ENCODE measurements at regions not wholly inside any gene's neighbourhood (a gene's known extent, or its start where the extent isn't known, plus 50 kb on each side); places are given as distances from the start of the nearest gene placed in this dataset.

GRCh38 chr6:170160031-170160627 lies 130.7 kb downstream of the DLL1 start:
- DNase-seq: no peak

DNA sequence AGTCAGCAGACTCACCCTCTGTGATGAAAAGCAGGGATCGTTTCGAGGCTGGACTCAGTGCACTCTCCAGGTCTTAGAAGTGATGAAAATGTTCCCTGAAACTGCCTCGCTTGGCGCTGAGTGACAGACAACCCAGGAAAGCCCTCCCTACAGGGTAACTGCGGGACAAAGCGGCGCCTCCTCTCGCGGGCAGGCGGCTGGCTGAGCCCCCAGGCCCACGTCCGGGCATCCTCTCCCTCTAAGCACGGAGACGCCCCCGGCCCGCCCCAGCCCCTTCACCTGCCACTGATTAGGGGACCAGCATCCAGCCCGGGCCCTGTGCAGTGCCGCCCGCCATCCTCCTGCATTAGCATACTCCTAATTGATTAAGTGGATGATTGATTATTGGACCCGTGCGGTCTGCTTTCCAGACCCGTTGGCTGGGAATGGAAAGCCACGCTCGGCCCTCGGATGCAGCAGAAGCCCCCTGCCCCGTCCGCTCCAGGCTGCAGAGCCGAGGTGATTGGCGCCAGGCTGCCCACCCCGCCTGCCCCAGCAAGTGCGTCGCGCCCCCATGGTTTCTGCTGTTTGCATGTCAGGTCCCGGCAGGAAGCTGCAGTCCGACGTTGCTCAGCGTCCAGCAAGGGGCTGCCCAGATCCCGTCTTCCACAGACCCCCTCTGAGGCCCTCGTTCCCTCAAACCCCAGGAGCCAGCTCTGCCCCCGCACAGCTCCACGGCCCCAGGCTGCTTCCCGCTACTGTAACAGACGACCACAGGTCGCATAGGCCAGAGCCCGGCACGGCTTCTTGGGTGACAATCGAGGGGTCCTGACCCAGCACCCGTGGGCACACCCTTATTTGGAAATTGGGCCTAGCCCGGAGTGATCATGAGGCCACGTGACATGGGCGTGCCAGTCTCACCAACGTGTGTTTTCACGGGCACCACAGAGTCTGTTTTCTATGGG lies 131.6 kb downstream of the DLL1 start:
- DNase-seq: no peak

DNA sequence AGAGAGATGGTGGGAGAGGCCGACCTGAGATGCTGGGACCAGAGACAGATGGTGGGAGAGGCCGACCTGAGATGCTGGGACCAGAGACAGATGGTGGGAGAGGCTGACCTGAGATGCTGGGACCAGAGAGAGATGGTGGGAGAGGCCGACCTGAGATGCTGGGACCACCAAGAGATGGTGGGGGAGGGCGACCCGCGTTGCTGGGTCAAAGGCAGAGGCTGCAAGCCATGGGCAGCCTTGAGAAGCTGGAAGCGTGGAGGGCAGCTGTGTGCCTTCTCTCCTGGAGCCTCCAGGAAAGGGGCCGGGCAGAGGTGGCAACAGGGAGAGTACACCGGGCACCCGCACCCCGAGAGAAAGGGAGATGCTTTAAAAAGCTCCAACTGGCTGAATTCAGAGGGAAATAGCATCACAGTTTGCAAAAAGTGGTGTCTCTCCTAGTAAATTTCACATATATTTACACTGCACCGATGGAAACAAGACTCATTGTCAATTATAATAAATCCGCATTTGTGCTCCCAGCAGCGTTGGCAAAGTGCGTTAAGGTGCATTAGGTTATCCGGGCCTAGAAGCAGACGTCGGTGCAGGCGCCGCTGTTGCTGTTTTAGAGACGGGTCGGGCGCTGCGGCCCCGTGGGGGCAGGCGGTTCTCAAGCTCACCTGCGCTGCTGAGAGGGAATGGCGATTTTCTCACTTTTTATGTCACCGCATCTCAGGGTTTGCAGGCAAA lies 132.4 kb downstream of the DLL1 start:
- no peak for DNase-seq

GRCh38 chr6:170157567-170158218 lies 133.2 kb downstream of the DLL1 start:
- no peak for DNase-seq

GRCh38 chr6:170156448-170157375 lies 134.2 kb downstream of the DLL1 start:
- no peak for DNase-seq

DNA sequence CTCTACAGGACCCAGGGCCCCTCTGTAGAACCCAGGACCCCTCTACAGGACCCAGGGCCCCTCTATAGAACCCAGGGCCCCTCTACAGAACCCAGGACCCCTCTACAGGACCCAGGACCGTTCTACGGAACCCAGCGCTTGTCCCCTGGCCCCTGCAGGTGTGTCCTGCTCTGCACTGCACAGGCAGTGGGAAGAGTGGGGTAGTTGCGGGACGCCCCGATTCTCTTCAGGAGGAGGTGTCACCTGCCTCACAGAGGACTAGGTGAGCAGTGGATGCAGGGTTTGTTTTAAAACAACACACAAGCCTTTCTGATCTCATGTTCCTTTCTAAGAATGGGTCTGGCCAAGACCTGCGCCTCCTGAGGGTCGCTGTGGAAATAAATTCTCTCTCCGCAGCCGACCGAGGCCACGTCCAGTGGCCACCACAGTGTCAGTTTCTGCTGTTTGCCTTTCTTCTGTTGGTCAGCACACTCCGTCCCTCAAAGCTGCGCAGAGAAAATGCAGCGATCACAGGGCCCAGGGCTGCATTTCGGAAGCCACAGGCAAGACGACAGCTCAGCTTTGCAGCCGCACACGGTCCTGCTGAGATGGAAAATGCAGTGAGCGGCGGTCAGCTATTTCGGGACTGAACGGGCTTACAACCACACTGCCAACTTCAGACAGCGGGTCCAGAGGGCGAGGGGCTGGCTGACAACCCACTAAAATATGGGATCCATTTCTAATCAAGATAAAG lies 135.2 kb downstream of the DLL1 start:
- no peak for DNase-seq

GRCh38 chr6:170153436-170154319 lies 137.2 kb downstream of the DLL1 start:
- no peak for DNase-seq

DNA sequence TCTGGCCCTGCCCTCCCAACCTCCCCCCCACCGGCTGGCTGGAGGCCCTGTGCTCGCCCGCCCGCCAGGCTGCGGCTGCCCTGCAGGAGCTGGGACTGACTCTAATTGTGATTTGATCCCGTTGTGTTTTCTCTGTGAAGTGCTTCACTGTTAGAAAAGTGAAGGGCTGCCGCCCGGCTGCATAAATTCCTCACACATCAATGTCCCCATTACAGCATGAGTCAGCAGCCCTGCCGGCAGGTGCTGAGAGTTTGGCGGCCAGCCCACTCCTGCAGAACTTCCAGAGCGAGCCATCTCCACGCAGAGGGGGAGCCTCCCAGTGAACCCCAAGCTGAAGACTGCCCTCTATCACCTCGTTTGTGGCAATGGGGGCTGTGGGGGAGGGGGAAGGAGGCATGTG lies 137.9 kb downstream of the DLL1 start:
- DNase-seq: no peak

GRCh38 chr6:170152124-170152926 lies 138.6 kb downstream of the DLL1 start:
- no peak for DNase-seq

GRCh38 chr6:170151804-170152123 lies 139.1 kb downstream of the DLL1 start:
- no peak for DNase-seq

DNA sequence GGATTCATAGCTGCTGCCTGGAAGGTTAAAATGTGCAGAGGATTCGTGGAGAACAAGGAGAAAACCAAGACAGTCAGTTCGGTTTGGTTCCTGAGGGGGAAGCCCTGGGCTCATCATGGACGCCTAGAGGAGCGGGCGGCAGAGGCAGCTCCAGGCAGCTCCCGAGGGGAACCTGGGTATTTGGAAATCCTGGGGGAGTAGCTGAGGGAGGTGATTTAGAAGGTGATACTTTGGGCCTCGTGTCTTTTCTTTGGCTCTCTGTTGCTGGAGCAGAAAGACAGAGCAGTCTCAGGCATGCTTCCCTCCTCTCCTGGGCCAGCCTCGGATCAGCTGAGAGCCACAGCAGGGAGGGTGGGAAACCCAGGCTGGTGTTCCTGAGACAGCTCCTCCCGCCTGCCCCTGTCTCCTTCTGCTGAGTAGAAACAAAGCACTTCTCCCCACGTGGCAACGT lies 139.5 kb downstream of the DLL1 start:
- DNase-seq: no peak

GRCh38 chr6:170150590-170150945 lies 140.3 kb downstream of the DLL1 start:
- DNase-seq: no peak

DNA sequence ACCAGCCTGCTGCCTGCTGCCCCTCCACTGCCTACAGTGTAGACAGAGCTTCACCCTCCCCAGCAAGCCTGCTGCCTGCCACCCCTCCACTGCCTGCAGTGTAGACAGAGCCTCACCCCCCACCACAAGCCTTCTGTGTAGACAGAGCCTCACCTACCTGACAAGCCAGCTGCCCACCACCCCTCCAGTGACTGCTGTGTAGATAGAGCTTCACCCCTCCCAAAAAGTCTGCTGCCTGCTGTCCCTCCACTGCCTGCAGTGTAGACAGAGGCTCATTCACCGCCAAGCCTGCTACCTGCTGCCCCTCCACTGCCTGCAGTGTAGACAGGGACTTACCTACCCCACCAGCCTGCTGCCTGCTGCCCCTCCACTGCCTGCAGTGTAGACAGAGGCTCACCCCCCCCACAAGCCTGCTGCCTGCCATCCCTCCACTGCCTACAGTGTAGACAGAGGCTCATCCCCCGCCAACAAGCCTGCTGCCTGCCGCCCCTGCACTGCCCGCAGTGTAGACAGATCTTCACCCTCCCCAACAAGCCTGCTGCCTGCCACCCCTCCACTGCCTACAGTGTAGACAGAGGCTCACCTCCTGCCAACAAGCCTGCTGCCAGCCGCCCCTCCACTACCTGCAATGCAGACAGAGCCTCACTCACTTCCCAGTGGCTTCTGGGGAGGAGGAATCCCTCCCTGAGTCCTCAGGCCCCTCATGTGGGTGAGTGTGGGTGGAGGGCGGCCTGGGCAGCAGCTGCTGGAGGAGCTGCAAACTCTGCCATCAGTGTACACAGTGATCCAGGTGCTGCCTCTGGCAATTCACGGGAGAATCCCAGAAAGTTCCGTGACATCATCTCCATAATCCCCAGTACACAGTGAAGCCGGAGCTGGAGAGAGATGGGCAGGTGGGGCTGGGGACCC lies 140.9 kb downstream of the DLL1 start:
- DNase-seq: no peak

- DNase-seq: no peak
Measured at GRCh38 chr6:170148709-170149470, 142.0 kb downstream of the DLL1 start.

DNA sequence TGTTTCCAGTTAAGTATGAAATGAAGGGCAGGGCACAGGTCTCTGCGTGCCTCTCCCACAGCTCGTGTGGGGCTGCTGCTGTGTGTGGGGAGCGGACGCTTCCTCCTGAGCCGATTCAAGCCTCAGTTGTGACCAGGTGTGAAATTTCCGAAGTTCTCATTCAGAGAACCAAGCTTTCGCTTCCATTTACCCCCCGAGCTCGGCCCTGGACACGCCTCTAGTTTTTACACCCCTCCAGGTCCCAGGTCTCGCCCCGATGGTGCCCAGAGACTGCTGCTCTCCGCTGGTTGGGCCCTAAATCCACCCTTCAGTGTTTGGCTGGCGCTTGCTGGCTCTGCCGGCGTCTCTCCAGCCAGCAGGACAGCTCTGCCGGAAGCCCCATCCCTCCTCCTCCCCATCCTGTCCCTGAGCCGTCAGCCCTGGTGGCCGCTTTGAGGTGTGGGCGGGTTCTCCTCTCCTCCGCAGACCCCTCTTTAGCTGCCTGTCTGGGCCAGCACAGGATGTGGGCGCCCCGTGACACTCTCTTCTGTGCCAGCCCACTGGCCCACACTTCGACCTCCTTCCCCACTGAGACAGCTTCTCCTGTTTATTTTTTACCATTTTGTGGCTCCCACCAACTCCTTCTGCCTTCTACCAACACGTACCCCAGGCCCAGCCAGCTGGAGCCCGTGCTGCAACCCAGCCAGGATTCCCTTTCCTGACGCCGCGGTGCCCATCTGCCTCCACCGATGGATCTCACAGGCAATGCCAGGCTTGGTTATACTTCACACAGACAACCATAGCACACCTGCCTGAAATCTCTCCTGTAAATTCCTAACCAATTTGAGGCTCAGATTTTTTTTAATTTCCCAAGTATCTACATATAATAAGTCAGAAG lies 142.8 kb downstream of the DLL1 start:
- DNase-seq: peak; percentile 45

- DNase-seq: no peak
Measured at GRCh38 chr6:170147056-170147787, 143.7 kb downstream of the DLL1 start.

Measured in GDM1 (cell line).